Central memory CD8-positive, alpha-beta T cell (primary cell): ENCODE measurements at regions not wholly inside any gene's neighbourhood (a gene's known extent, or its start where the extent isn't known, plus 50 kb on each side); places are given as distances from the start of the nearest gene placed in this dataset.
"Not testable (repeated sequence)": the region's sequence is repeated elsewhere in the genome, so short reads cannot be mapped to it uniquely, and the experiment has no call there.

Experiments
- ATAC-seq: fragments of 150-1000 bp; cut with Tn5 transposase; replicated peaks from 2 replicates; pipeline ENCODE4 v1.10.0; 2022; ENCODE audit warnings: mild to moderate bottlenecking, moderate FRiP score, moderate number of reproducible peaks; ENCODE audit not compliant: poor library complexity, severe bottlenecking; ENCODE audit errors: extremely low read depth
- DNase-seq, 2 donors: peaks; one replicate each; pipeline ENCODE4 v3.0.0; 2021; ENCODE audit warnings: low spot score in 2 of 2
- H3K27ac Mint-ChIP-seq: one replicate; pipeline ENCODE4 v1.8.0; 2022; ENCODE audit warnings: low read depth, mild to moderate bottlenecking, moderate library complexity, mixed read lengths
- H3K27me3 Mint-ChIP-seq: one replicate; pipeline ENCODE4 v1.8.0; 2022; ENCODE audit warnings: mixed read lengths
- H3K36me3 Mint-ChIP-seq: one replicate; pipeline ENCODE4 v1.8.0; 2022; ENCODE audit warnings: mild to moderate bottlenecking, moderate library complexity, mixed read lengths; ENCODE audit not compliant: insufficient read depth
- H3K4me1 Mint-ChIP-seq: one replicate; pipeline ENCODE4 v1.8.0; 2022; ENCODE audit warnings: mixed read lengths
- H3K4me3 Mint-ChIP-seq: one replicate; pipeline ENCODE4 v1.8.0; 2022; ENCODE audit warnings: mild to moderate bottlenecking, moderate library complexity, mixed read lengths
- H3K9me3 Mint-ChIP-seq: one replicate; pipeline ENCODE4 v1.8.0; 2022; ENCODE audit warnings: mixed read lengths

DNA sequence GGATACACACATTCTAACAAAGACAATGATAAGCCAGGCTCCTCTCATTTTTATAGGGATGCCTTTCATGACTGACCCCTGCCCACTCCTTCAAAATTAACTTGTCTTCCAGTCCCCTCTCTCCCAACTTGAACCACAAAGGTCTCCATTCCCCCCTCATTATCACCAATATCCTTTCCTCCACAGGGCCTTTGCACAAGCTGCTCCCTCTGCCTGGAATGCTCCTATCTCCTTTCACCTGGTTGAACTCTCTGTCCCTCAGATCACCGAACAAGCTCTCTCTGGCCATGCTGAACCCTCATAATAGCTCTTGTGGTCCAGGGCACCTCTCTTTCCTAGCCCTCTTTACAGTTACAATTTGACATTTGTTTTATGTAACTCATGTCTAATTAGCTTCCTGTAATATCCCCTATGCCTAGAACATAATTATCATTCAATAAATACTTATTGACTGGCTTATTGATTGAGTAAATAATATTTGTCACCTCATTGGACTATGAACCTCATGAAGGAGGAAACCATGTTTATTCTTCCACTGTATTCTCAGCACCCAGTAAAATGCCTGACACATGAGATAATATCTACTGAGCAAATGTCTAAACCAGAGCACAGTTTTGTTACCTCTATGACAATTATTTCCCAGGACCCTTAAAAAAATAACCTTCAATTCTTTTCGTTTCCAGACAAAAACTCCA lies 266.3 kb upstream of the RASGEF1B start:
- DNase-seq (no peak), ATAC-seq (no peak)
- Mint-ChIP-seq H3K9me3 (no peaks in the 10 kb centered on the region), H3K27me3 (no peaks in the 10 kb centered on the region), H3K4me3 (no peak overlapping the region), H3K27ac (no peak overlapping the region), H3K4me1 (no peaks in the 10 kb centered on the region), H3K36me3 (no peaks in the 10 kb centered on the region)

GRCh38 chr4:81736324-81736723 lies 264.6 kb upstream of the RASGEF1B start:
- Mint-ChIP-seq H3K4me3 (no peak overlapping the region), H3K9me3 (no peaks in the 10 kb centered on the region), H3K27me3 (no peaks in the 10 kb centered on the region), H3K36me3 (peaks cover 2% of the 10 kb centered on the region), H3K4me1 (no peaks in the 10 kb centered on the region), H3K27ac (no peak overlapping the region)
- DNase-seq (no peak), ATAC-seq (no peak)

DNA sequence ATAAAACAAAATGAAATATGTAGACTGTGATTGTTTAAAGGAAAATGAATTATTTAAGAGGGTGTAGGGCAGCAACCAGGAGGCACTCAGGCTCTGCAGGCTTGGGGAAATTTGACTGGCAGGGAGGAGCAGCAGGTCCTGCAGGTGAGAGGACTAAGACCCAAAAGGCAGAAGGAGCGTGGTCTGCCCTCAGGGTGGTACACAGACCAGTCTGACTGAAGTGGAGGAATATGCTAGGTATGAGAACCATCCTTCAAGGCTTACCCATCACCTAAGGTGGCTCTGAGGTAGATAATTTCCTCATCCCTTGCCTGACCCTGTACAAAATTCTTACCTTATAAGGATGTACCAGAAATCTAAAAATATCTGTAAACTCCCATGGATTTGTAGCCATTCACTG lies 261.3 kb upstream of the RASGEF1B start:
- no peak for DNase-seq
- no peak overlapping the region for H3K27ac Mint-ChIP-seq
- no peak for ATAC-seq
- H3K4me1 Mint-ChIP-seq = no peaks in the 10 kb centered on the region
- H3K4me3 Mint-ChIP-seq = no peak overlapping the region
- H3K9me3 Mint-ChIP-seq = no peaks in the 10 kb centered on the region
- H3K27me3 Mint-ChIP-seq = peaks cover 14% of the 10 kb centered on the region
- peaks cover 2% of the 10 kb centered on the region for H3K36me3 Mint-ChIP-seq

DNA sequence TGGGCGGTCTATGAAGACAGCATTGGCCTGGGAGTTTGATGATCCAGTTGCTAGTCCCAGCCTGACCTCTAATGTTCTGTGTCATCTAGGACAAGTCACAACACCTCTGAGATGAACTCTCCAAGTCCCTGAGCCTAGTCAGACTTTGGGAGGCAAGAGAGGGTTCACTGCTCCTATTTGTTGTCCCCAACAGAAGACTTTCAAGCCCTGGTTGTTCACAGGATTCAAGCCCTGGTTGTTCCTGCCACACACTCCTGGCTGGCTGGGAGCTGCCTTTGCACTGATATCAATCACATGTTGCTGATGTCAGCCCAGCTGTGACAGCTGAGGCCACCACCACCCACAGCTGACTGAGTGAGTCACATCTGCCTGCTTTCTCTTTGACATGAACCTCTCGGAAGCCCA lies 253.2 kb upstream of the RASGEF1B start:
- Mint-ChIP-seq H3K27me3 (peaks cover 38% of the 10 kb centered on the region), H3K9me3 (no peaks in the 10 kb centered on the region), H3K27ac (no peak overlapping the region), H3K4me3 (no peak overlapping the region), H3K4me1 (peaks cover 8% of the 10 kb centered on the region), H3K36me3 (no peaks in the 10 kb centered on the region)
- peak in 1 of 2 donors; percentile 19 for DNase-seq
- ATAC-seq = peak; percentile 87

DNA sequence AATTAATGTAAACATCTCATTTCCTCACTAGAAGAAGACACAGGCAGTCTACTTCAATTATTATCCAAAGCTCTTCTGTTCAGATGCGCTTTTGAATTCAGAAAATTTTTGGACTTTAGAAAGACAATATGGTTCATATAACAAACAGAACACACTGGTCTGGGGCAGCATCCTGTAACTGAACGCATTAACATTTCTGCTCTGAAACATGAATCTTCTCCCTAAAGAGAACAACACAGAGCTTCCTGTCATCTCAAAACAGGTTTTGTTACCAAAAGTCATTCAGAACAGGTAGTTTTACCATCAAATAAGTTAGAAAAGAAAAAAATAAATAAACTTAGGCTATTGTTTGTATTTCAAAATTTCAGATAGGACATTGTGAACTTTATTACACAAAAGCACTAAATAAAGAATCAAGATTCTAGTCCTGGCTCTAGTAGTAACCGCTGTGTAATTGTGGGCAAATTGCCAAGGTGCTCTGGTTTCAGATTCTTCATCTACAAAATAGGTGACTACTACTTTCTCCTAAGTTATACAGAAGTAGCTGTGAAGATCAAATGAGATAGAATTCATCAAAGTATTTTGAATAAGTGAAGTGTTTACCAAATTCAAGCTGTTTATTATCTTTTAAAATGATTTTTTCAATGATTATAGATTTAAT lies 252.3 kb upstream of the RASGEF1B start:
- Mint-ChIP-seq H3K9me3 (no peaks in the 10 kb centered on the region), H3K36me3 (peaks cover 1% of the 10 kb centered on the region), H3K27me3 (peaks cover 30% of the 10 kb centered on the region), H3K27ac (no peak overlapping the region), H3K4me3 (no peak overlapping the region), H3K4me1 (peaks cover 8% of the 10 kb centered on the region)
- ATAC-seq (peak; percentile 45), DNase-seq (no peak)

- Mint-ChIP-seq H3K27ac (no peak overlapping the region), H3K27me3 (peaks cover 26% of the 10 kb centered on the region), H3K36me3 (peaks cover 2% of the 10 kb centered on the region), H3K4me1 (peaks cover 8% of the 10 kb centered on the region), H3K4me3 (no peak overlapping the region), H3K9me3 (no peaks in the 10 kb centered on the region)
- no peak for DNase-seq
- ATAC-seq = no peak
These were observed 251.5 kb upstream of the RASGEF1B start for GRCh38 chr4:81723019-81723884.

GRCh38 chr4:81722290-81722851 lies 250.7 kb upstream of the RASGEF1B start:
- Mint-ChIP-seq H3K27me3 (peaks cover 19% of the 10 kb centered on the region), H3K9me3 (no peaks in the 10 kb centered on the region), H3K4me1 (peaks cover 8% of the 10 kb centered on the region), H3K4me3 (no peak overlapping the region), H3K36me3 (peaks cover 2% of the 10 kb centered on the region), H3K27ac (no peak overlapping the region)
- DNase-seq (no peak), ATAC-seq (no peak)

- Mint-ChIP-seq H3K4me1 (no peaks in the 10 kb centered on the region), H3K4me3 (no peak overlapping the region), H3K9me3 (no peaks in the 10 kb centered on the region), H3K36me3 (peaks cover 2% of the 10 kb centered on the region), H3K27ac (no peak overlapping the region), H3K27me3 (peaks cover 49% of the 10 kb centered on the region)
- ATAC-seq = no peak
- no peak for DNase-seq
These were observed 244.1 kb upstream of the RASGEF1B start for GRCh38 chr4:81715757-81716156.

- H3K36me3 Mint-ChIP-seq, H3K4me3 Mint-ChIP-seq, DNase-seq, H3K4me1 Mint-ChIP-seq, H3K9me3 Mint-ChIP-seq, H3K27ac Mint-ChIP-seq, ATAC-seq: not testable (repeated sequence)
- H3K27me3 Mint-ChIP-seq = peaks cover 49% of the 10 kb centered on the region
These were observed 243.7 kb upstream of the RASGEF1B start for GRCh38 chr4:81715357-81715756.

- Mint-ChIP-seq H3K36me3 (peaks cover 2% of the 10 kb centered on the region), H3K4me1 (no peaks in the 10 kb centered on the region), H3K27ac (no peak overlapping the region), H3K4me3 (no peak overlapping the region), H3K27me3 (peaks cover 49% of the 10 kb centered on the region), H3K9me3 (no peaks in the 10 kb centered on the region)
- DNase-seq (no peak), ATAC-seq (no peak)
These were observed 242.6 kb upstream of the RASGEF1B start for GRCh38 chr4:81714291-81714690.

DNA sequence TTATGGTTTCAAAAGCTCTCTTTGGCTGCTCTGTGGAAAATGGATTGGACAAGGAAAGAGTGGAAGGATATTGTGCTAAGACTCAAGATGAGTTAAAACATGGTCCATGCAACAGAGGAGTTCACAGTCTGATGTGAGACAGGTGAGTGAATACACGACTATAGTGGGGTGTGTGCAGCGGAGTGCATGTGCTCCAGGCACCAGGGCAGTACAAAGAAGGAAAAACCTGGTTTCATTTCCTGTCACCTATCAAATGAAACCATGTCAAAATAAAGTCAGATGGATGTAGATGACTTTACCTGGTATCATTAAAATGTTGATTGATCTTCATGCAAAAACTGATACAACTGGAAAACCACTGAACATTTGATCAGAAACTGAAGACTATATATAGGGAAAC lies 241.0 kb upstream of the RASGEF1B start:
- H3K27me3 Mint-ChIP-seq = peaks cover 49% of the 10 kb centered on the region
- no peaks in the 10 kb centered on the region for H3K36me3 Mint-ChIP-seq
- H3K27ac Mint-ChIP-seq = peak overlapping the region; percentile 26
- DNase-seq (no peak), ATAC-seq (no peak)
- H3K4me3 Mint-ChIP-seq = no peak overlapping the region
- H3K9me3 Mint-ChIP-seq = no peaks in the 10 kb centered on the region
- H3K4me1 Mint-ChIP-seq = no peaks in the 10 kb centered on the region

- H3K9me3 Mint-ChIP-seq = no peaks in the 10 kb centered on the region
- peaks cover 1% of the 10 kb centered on the region for H3K36me3 Mint-ChIP-seq
- no peak overlapping the region for H3K27ac Mint-ChIP-seq
- ATAC-seq (no peak), DNase-seq (no peak)
- H3K4me1 Mint-ChIP-seq = no peaks in the 10 kb centered on the region
- peaks cover 9% of the 10 kb centered on the region for H3K27me3 Mint-ChIP-seq
- no peak overlapping the region for H3K4me3 Mint-ChIP-seq
These were observed 232.8 kb upstream of the RASGEF1B start for GRCh38 chr4:81704461-81704860.
